GM23338 (cell line): ENCODE measurements at regions not wholly inside any gene's neighbourhood (a gene's known extent, or its start where the extent isn't known, plus 50 kb on each side); places are given as distances from the start of the nearest gene placed in this dataset.

Experiments used
- ATAC-seq: fragments of 200-7000 bp; cut with Tn5 transposase; 3 replicates; pipeline ENCODE4 v1.9.1; 2020
- DNase-seq: peaks from one replicate; pipeline ENCODE4 v3.0.0-alpha.2; 2015; ENCODE audit warnings: low spot score
- H2AFZ ChIP-seq: fragments of 200-600 bp; sonication (generic); 2 replicates; pipeline ENCODE4 v1.8.0; 2016; ENCODE audit warnings: antibody characterized with exemption, mild to moderate bottlenecking, moderate library complexity
- H3F3A ChIP-seq: fragments of 200-600 bp; sonication (generic); replicated peaks from 2 replicates; pipeline ENCODE4 v1.8.0; 2017; ENCODE audit warnings: antibody characterized with exemption, mixed run types, low read depth
- H3K27ac ChIP-seq: fragments of 200-600 bp; sonication (generic); 2 replicates; pipeline ENCODE4 v1.6.1; 2016; ENCODE audit warnings: low read depth
- H3K27me3 ChIP-seq: fragments of 200-600 bp; sonication (generic); 2 replicates; pipeline ENCODE4 v1.8.0; 2016; ENCODE audit warnings: mild to moderate bottlenecking, mixed run types, moderate library complexity; ENCODE audit not compliant: insufficient read depth
- H3K36me3 ChIP-seq: fragments of 200-600 bp; sonication (generic); 2 replicates; pipeline ENCODE4 v1.8.0; 2016; ENCODE audit warnings: mild to moderate bottlenecking; ENCODE audit not compliant: insufficient read depth
- H3K4me1 ChIP-seq: fragments of 200-600 bp; sonication (generic); 2 replicates; pipeline ENCODE4 v1.8.0; 2016; ENCODE audit warnings: mild to moderate bottlenecking, moderate library complexity; ENCODE audit not compliant: insufficient read depth
- H3K4me2 ChIP-seq: fragments of 200-600 bp; sonication (generic); 2 replicates; pipeline ENCODE4 v1.7.1; 2017; ENCODE audit warnings: mixed run types
- H3K4me3 ChIP-seq: fragments of 200-600 bp; sonication (generic); 2 replicates; pipeline ENCODE4 v1.6.1; 2016; ENCODE audit warnings: mixed run types
- H3K79me2 ChIP-seq: fragments of 200-600 bp; sonication (generic); replicated peaks from 2 replicates; pipeline ENCODE4 v1.8.0; 2017; ENCODE audit warnings: mild to moderate bottlenecking; ENCODE audit not compliant: insufficient read depth
- H3K9me2 ChIP-seq: fragments of 200-600 bp; sonication (generic); 2 replicates; pipeline ENCODE4 v1.8.0; 2017; ENCODE audit not compliant: insufficient read depth
- H4K20me1 ChIP-seq: fragments of 200-600 bp; sonication (generic); replicated peaks from 2 replicates; pipeline ENCODE4 v1.8.0; 2017; ENCODE audit warnings: mild to moderate bottlenecking; ENCODE audit not compliant: insufficient read depth
- H3K27ac Mint-ChIP-seq: 2 replicates; pipeline ENCODE4 v1.8.0; 2020; ENCODE audit warnings: inconsistent platforms, mild to moderate bottlenecking, moderate library complexity, mixed read lengths
- H3K27me3 Mint-ChIP-seq: 3 replicates; pipeline ENCODE4 v1.8.0; 2022; ENCODE audit warnings: low read depth, mild to moderate bottlenecking, moderate library complexity, mixed read lengths, inconsistent platforms; ENCODE audit not compliant: insufficient read depth, poor library complexity
- H3K36me3 Mint-ChIP-seq: 3 replicates; pipeline ENCODE4 v1.8.0; 2021; ENCODE audit warnings: low read depth, mild to moderate bottlenecking, inconsistent platforms, moderate library complexity, mixed read lengths
- H3K4me1 Mint-ChIP-seq: 3 replicates; pipeline ENCODE4 v1.8.0; 2020; ENCODE audit warnings: mild to moderate bottlenecking, inconsistent platforms, mixed read lengths
- H3K4me3 Mint-ChIP-seq: 3 replicates; pipeline ENCODE4 v1.8.0; 2021; ENCODE audit warnings: moderate library complexity, mild to moderate bottlenecking, inconsistent platforms, mixed read lengths
- H3K9me3 Mint-ChIP-seq: 3 replicates; pipeline ENCODE4 v1.8.0; 2020; ENCODE audit warnings: moderate library complexity, mild to moderate bottlenecking, inconsistent platforms, mixed read lengths
- CREB1 ChIP-seq: fragments of 250-450 bp; sonication (Bioruptor Pico); IDR thresholded peaks from 2 replicates; pipeline ENCODE4 v1.5.0; 2020; ENCODE audit warnings: low read depth, mild to moderate bottlenecking, moderate library complexity
- EZH2 ChIP-seq: fragments of 200-600 bp; sonication (generic); IDR thresholded peaks from one replicate; pipeline ENCODE4 v1.8.0; 2017; ENCODE audit warnings: antibody characterized with exemption, mild to moderate bottlenecking, low read depth; ENCODE audit not compliant: unreplicated experiment
- EZH2phosphoT487 ChIP-seq: fragments of 200-600 bp; sonication (generic); IDR thresholded peaks from one replicate; pipeline ENCODE4 v1.8.1; 2018; ENCODE audit warnings: antibody characterized with exemption; ENCODE audit not compliant: unreplicated experiment
- JUNB ChIP-seq: IDR thresholded peaks from one replicate; pipeline ENCODE4 v1.6.1; 2016; ENCODE audit warnings: antibody characterized with exemption; ENCODE audit not compliant: unreplicated experiment
- NANOG ChIP-seq: IDR thresholded peaks from 2 replicates; pipeline ENCODE4 v1.6.1; 2016; ENCODE audit warnings: antibody characterized with exemption, borderline replicate concordance
- POLR2AphosphoS5 ChIP-seq: IDR thresholded peaks from 2 replicates; pipeline ENCODE4 v1.6.1; 2016; ENCODE audit warnings: antibody characterized with exemption, low read depth
- STAT1 ChIP-seq: IDR thresholded peaks from one replicate; pipeline ENCODE4 v1.6.1; 2016; ENCODE audit warnings: antibody characterized with exemption; ENCODE audit not compliant: unreplicated experiment
- ZNF114 ChIP-seq: fragments of 250-450 bp; sonication (Bioruptor Pico); IDR thresholded peaks from 2 replicates; pipeline ENCODE4 v1.5.0; 2020; ENCODE audit warnings: mild to moderate bottlenecking, moderate library complexity
- ZNF331 ChIP-seq: fragments of 250-450 bp; sonication (Bioruptor Pico); IDR thresholded peaks from 2 replicates; pipeline ENCODE4 v1.5.0; 2020; ENCODE audit warnings: low read depth, mild to moderate bottlenecking, moderate library complexity
- TF ChIP-seq, protein P1 (sequence below): IDR thresholded peaks from 2 replicates; pipeline ENCODE4 v1.6.1; 2016; ENCODE audit warnings: antibody characterized with exemption
- TF ChIP-seq, protein P2 (sequence below), 2 experiments: fragments of 200-600 bp in 1 of 2; sonication (generic) in 1 of 2; conservative IDR thresholded peaks; 2 replicates each; pipeline versions ENCODE4 v1.5.1 to v1.6.1; 2016 to 2017; ENCODE audit warnings: antibody characterized with exemption in 2 of 2, low read depth in 2 of 2, mild to moderate bottlenecking in 2 of 2, moderate library complexity in 1 of 2
- TF ChIP-seq, protein P3 (sequence below): IDR thresholded peaks from one replicate; pipeline ENCODE4 v1.6.1; 2018; ENCODE audit warnings: antibody characterized with exemption; ENCODE audit not compliant: unreplicated experiment
- TF ChIP-seq, protein P4 (sequence below): fragments of 250-450 bp; sonication (Bioruptor Pico); IDR thresholded peaks from 2 replicates; pipeline ENCODE4 v1.5.0; 2020; ENCODE audit warnings: mild to moderate bottlenecking, moderate library complexity

DNA sequence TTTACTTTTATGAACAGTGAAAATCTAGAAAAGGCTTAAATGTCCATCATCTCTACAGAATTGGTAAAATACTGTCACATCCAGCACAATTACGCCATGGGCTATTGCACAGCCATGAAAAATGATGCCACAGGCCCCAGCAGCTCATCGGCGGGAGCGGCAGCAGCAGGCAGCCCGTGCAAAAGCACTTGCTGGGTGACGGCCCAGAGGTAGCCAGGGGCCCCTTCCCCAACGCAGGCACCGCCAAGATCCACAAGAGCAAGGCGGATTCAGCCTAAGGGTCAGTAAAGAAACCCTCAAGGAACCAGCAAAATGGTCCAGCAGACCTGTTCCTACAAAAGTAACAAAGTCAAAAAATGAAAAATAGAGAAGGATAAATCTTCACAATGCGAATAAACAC is 272.7 kb downstream of the AGTPBP1 start:
- Histone ChIP-seq H3K27ac (no peak overlapping the region), H2AFZ (no peak overlapping the region), H3K4me2 (no peak overlapping the region), H3K79me2 (no peaks in the 10 kb centered on the region), H3F3A (no peaks in the 10 kb centered on the region), H3K4me1 (peaks cover 15% of the 10 kb centered on the region), H3K36me3 (no peaks in the 10 kb centered on the region), H3K27me3 (no peaks in the 10 kb centered on the region), H3K4me3 (no peak overlapping the region), H3K9me2 (no peaks in the 10 kb centered on the region), H4K20me1 (no peaks in the 10 kb centered on the region)
- Mint-ChIP-seq H3K4me3 (no peak overlapping the region), H3K36me3 (peaks cover 2% of the 10 kb centered on the region; the same call in 1 of the 3 replicates), H3K27me3 (peaks cover 1% of the 10 kb centered on the region), H3K9me3 (0 out of 3 replicates have a peak, but pooled peaks cover under 1% of the 10 kb centered on the region), H3K4me1 (peaks cover 13% of the 10 kb centered on the region), H3K27ac (no peak overlapping the region)
- DNase-seq (no peak), ATAC-seq (peak; percentile 40; the same call in 1 of the 3 replicates)
- TF ChIP-seq EZH2 (no peak), CREB1 (no peak), ZNF331 (no peak), EZH2phosphoT487 (no peak), POLR2AphosphoS5 (no peak), NANOG (no peak), ZNF114 (CRISPR knock-in tag) (no peak), STAT1 (no peak), JUNB (no peak)
- TF ChIP-seq, protein P1, sequence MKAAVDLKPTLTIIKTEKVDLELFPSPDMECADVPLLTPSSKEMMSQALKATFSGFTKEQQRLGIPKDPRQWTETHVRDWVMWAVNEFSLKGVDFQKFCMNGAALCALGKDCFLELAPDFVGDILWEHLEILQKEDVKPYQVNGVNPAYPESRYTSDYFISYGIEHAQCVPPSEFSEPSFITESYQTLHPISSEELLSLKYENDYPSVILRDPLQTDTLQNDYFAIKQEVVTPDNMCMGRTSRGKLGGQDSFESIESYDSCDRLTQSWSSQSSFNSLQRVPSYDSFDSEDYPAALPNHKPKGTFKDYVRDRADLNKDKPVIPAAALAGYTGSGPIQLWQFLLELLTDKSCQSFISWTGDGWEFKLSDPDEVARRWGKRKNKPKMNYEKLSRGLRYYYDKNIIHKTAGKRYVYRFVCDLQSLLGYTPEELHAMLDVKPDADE, result no peak
- TF ChIP-seq, protein P2, sequence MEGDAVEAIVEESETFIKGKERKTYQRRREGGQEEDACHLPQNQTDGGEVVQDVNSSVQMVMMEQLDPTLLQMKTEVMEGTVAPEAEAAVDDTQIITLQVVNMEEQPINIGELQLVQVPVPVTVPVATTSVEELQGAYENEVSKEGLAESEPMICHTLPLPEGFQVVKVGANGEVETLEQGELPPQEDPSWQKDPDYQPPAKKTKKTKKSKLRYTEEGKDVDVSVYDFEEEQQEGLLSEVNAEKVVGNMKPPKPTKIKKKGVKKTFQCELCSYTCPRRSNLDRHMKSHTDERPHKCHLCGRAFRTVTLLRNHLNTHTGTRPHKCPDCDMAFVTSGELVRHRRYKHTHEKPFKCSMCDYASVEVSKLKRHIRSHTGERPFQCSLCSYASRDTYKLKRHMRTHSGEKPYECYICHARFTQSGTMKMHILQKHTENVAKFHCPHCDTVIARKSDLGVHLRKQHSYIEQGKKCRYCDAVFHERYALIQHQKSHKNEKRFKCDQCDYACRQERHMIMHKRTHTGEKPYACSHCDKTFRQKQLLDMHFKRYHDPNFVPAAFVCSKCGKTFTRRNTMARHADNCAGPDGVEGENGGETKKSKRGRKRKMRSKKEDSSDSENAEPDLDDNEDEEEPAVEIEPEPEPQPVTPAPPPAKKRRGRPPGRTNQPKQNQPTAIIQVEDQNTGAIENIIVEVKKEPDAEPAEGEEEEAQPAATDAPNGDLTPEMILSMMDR (conservative IDR thresholded peaks at IDR 0.05; ENCODE audit: low read depth in 2 of 2), result no peak
- TF ChIP-seq, protein P3, sequence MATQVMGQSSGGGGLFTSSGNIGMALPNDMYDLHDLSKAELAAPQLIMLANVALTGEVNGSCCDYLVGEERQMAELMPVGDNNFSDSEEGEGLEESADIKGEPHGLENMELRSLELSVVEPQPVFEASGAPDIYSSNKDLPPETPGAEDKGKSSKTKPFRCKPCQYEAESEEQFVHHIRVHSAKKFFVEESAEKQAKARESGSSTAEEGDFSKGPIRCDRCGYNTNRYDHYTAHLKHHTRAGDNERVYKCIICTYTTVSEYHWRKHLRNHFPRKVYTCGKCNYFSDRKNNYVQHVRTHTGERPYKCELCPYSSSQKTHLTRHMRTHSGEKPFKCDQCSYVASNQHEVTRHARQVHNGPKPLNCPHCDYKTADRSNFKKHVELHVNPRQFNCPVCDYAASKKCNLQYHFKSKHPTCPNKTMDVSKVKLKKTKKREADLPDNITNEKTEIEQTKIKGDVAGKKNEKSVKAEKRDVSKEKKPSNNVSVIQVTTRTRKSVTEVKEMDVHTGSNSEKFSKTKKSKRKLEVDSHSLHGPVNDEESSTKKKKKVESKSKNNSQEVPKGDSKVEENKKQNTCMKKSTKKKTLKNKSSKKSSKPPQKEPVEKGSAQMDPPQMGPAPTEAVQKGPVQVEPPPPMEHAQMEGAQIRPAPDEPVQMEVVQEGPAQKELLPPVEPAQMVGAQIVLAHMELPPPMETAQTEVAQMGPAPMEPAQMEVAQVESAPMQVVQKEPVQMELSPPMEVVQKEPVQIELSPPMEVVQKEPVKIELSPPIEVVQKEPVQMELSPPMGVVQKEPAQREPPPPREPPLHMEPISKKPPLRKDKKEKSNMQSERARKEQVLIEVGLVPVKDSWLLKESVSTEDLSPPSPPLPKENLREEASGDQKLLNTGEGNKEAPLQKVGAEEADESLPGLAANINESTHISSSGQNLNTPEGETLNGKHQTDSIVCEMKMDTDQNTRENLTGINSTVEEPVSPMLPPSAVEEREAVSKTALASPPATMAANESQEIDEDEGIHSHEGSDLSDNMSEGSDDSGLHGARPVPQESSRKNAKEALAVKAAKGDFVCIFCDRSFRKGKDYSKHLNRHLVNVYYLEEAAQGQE, result no peak
- TF ChIP-seq, protein P4, sequence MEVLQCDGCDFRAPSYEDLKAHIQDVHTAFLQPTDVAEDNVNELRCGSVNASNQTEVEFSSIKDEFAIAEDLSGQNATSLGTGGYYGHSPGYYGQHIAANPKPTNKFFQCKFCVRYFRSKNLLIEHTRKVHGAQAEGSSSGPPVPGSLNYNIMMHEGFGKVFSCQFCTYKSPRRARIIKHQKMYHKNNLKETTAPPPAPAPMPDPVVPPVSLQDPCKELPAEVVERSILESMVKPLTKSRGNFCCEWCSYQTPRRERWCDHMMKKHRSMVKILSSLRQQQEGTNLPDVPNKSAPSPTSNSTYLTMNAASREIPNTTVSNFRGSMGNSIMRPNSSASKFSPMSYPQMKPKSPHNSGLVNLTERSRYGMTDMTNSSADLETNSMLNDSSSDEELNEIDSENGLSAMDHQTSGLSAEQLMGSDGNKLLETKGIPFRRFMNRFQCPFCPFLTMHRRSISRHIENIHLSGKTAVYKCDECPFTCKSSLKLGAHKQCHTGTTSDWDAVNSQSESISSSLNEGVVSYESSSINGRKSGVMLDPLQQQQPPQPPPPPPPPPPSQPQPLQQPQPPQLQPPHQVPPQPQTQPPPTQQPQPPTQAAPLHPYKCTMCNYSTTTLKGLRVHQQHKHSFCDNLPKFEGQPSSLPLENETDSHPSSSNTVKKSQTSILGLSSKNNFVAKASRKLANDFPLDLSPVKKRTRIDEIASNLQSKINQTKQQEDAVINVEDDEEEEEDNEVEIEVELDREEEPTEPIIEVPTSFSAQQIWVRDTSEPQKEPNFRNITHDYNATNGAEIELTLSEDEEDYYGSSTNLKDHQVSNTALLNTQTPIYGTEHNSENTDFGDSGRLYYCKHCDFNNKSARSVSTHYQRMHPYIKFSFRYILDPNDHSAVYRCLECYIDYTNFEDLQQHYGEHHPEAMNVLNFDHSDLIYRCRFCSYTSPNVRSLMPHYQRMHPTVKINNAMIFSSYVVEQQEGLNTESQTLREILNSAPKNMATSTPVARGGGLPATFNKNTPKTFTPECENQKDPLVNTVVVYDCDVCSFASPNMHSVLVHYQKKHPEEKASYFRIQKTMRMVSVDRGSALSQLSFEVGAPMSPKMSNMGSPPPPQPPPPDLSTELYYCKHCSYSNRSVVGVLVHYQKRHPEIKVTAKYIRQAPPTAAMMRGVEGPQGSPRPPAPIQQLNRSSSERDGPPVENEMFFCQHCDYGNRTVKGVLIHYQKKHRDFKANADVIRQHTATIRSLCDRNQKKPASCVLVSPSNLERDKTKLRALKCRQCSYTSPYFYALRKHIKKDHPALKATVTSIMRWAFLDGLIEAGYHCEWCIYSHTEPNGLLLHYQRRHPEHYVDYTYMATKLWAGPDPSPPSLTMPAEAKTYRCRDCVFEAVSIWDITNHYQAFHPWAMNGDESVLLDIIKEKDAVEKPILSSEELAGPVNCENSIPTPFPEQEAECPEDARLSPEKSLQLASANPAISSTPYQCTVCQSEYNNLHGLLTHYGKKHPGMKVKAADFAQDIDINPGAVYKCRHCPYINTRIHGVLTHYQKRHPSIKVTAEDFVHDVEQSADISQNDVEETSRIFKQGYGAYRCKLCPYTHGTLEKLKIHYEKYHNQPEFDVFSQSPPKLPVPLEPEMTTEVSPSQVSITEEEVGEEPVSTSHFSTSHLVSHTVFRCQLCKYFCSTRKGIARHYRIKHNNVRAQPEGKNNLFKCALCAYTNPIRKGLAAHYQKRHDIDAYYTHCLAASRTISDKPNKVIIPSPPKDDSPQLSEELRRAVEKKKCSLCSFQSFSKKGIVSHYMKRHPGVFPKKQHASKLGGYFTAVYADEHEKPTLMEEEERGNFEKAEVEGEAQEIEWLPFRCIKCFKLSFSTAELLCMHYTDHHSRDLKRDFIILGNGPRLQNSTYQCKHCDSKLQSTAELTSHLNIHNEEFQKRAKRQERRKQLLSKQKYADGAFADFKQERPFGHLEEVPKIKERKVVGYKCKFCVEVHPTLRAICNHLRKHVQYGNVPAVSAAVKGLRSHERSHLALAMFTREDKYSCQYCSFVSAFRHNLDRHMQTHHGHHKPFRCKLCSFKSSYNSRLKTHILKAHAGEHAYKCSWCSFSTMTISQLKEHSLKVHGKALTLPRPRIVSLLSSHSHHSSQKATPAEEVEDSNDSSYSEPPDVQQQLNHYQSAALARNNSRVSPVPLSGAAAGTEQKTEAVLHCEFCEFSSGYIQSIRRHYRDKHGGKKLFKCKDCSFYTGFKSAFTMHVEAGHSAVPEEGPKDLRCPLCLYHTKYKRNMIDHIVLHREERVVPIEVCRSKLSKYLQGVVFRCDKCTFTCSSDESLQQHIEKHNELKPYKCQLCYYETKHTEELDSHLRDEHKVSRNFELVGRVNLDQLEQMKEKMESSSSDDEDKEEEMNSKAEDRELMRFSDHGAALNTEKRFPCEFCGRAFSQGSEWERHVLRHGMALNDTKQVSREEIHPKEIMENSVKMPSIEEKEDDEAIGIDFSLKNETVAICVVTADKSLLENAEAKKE (CRISPR knock-in tag), result no peak
